Liver (tissue), 3 donors: ENCODE measurements at regions not wholly inside any gene's neighbourhood (a gene's known extent, or its start where the extent isn't known, plus 50 kb on each side); places are given as distances from the start of the nearest gene placed in this dataset.

Experiments
- CTCF ChIP-seq: fragments of 150-350 bp; IDR thresholded peaks from 2 replicates; pipeline ENCODE4 v1.5.1; 2017; ENCODE audit warnings: improper control_type of control experiment, low read depth, low read length; ENCODE audit not compliant: missing input control
- EGR1 ChIP-seq, 2 donors: IDR thresholded peaks; 2 replicates each; pipeline ENCODE4 v1.6.1; 2016 to 2018; ENCODE audit warnings: antibody characterized with exemption in 2 of 2, low read depth in 2 of 2
- donor health status: healthy.
- donor health status: healthy.

GRCh38 chr3:13145131-13145825 lies 72.0 kb upstream of the IQSEC1 start:
- TF ChIP-seq CTCF (no peak), EGR1 (IDR thresholded peaks at IDR 0.05; ENCODE audit: low read depth in 2 of 2) (no peak)
